HCT116 (cell line): ENCODE measurements at regions not wholly inside any gene's neighbourhood (a gene's known extent, or its start where the extent isn't known, plus 50 kb on each side); places are given as distances from the start of the nearest gene placed in this dataset.

Experiments used
- CBX3 ChIP-seq: IDR thresholded peaks from 2 replicates; pipeline ENCODE4 v1.6.1; 2012; ENCODE audit warnings: low read depth
- CEBPB ChIP-seq: IDR thresholded peaks from 2 replicates; pipeline ENCODE4 v1.6.1; 2012; ENCODE audit warnings: low read depth
- CTCF ChIP-seq, 3 experiments: fragments of 200-600 bp in 1 of 3; sonication (generic) in 1 of 3; IDR thresholded peaks in 2 of 3; conservative IDR thresholded peaks in 1 of 3; 2 replicates each; pipeline ENCODE4 v1.5.1; 2012 to 2017; ENCODE audit warnings: low read depth in 2 of 3, low read length in 2 of 3, antibody characterized with exemption in 1 of 3, borderline replicate concordance in 1 of 3, control low read depth in 1 of 3, mild to moderate bottlenecking in 1 of 3, mixed read lengths in 1 of 3, mixed run types in 1 of 3, moderate library complexity in 1 of 3; ENCODE audit not compliant: insufficient read depth in 1 of 3
- EGR1 ChIP-seq: IDR thresholded peaks from 2 replicates; pipeline ENCODE4 v1.6.1; 2012; ENCODE audit warnings: low read depth
- EZH2 ChIP-seq: fragments of 200-600 bp; sonication (generic); IDR thresholded peaks from 2 replicates; pipeline ENCODE4 v1.6.1; 2017; ENCODE audit warnings: antibody characterized with exemption, mixed run types
- FOSL1 ChIP-seq: IDR thresholded peaks from 2 replicates; pipeline ENCODE4 v1.6.1; 2012; ENCODE audit warnings: low read depth
- JUND ChIP-seq: IDR thresholded peaks from 2 replicates; pipeline ENCODE4 v1.6.1; 2012
- MAX ChIP-seq: IDR thresholded peaks from 2 replicates; pipeline ENCODE4 v1.6.1; 2012
- POLR2A ChIP-seq: IDR thresholded peaks from 2 replicates; pipeline ENCODE4 v1.7.0; 2011; ENCODE audit warnings: borderline replicate concordance; ENCODE audit not compliant: insufficient read depth, insufficient read length; ENCODE audit errors: extremely low read depth
- POLR2AphosphoS5 ChIP-seq: IDR thresholded peaks from 2 replicates; pipeline ENCODE4 v1.6.1; 2011; ENCODE audit warnings: mild to moderate bottlenecking, low read depth, low read length, moderate library complexity
- RAD21 ChIP-seq: IDR thresholded peaks from 2 replicates; pipeline ENCODE4 v1.6.1; 2012; ENCODE audit warnings: low read depth, mild to moderate bottlenecking
- SIN3A ChIP-seq: IDR thresholded peaks from 2 replicates; pipeline ENCODE4 v1.6.1; 2012; ENCODE audit warnings: low read depth
- TCF7L2 ChIP-seq: IDR thresholded peaks from 2 replicates; pipeline ENCODE4 v1.7.0; 2011; ENCODE audit warnings: borderline replicate concordance, inconsistent platforms; ENCODE audit not compliant: insufficient read depth, insufficient read length; ENCODE audit errors: extremely low read depth
- ZBTB33 ChIP-seq: IDR thresholded peaks from 2 replicates; pipeline ENCODE4 v1.6.1; 2011; ENCODE audit warnings: mild to moderate bottlenecking, low read length, moderate library complexity; ENCODE audit not compliant: insufficient replicate concordance; ENCODE audit errors: extremely low read depth

GRCh38 chr20:60754856-60755255 is 497.2 kb upstream of the CDH4 start:
- TF ChIP-seq POLR2A (no peak), FOSL1 (no peak), CTCF (IDR thresholded peaks at IDR 0.05 in 2 of 3, conservative IDR thresholded peaks at IDR 0.05 in 1 of 3; ENCODE audit: borderline replicate concordance in 1 of 3, insufficient read depth in 1 of 3, low read depth in 2 of 3, low read length in 2 of 3) (no peak), MAX (no peak), RAD21 (no peak), POLR2AphosphoS5 (no peak), EZH2 (no peak), CBX3 (no peak), JUND (no peak), CEBPB (no peak), SIN3A (no peak), ZBTB33 (no peak), EGR1 (no peak), TCF7L2 (no peak)
